Right lobe of liver (tissue), 6 donors: ENCODE measurements at regions not wholly inside any gene's neighbourhood (a gene's known extent, or its start where the extent isn't known, plus 50 kb on each side); places are given as distances from the start of the nearest gene placed in this dataset.

ENCODE experiments used
- ATAC-seq, 4 donors: fragments of 200-7000 bp; cut with Tn5 transposase; one replicate each; pipeline ENCODE4 v1.9.1; 2020; ENCODE audit warnings: mild to moderate bottlenecking in 4 of 4, moderate library complexity in 4 of 4
- DNase-seq, 3 donors: peaks; one replicate each; pipeline ENCODE4 v3.0.0-alpha.2; 2020
- H3K27ac ChIP-seq, 3 donors: fragments of 200-600 bp; one replicate each; pipeline ENCODE4 v1.8.0; 2022
- H3K27me3 ChIP-seq, 2 donors: fragments of 200-600 bp; one replicate each; pipeline ENCODE4 v1.8.0; 2022
- H3K36me3 ChIP-seq, 4 donors: fragments of 200-600 bp; sonication (generic) in 1 of 4; one replicate each; pipeline versions ENCODE4 v1.5.1 to v1.8.0; 2017 to 2022; ENCODE audit warnings: control low read depth in 1 of 4
- H3K4me1 ChIP-seq, 4 donors: fragments of 200-600 bp; sonication (generic) in 1 of 4; one replicate each; pipeline versions ENCODE4 v1.5.1 to v1.8.0; 2017 to 2022; ENCODE audit warnings: control low read depth in 1 of 4
- H3K4me3 ChIP-seq, 3 donors: fragments of 200-600 bp; one replicate each; pipeline ENCODE4 v1.8.0; 2022
- H3K9me3 ChIP-seq, 4 donors: fragments of 200-600 bp; sonication (generic) in 1 of 4; one replicate each; pipeline versions ENCODE4 v1.5.1 to v1.8.0; 2017 to 2022; ENCODE audit warnings: control low read depth in 1 of 4
- CTCF ChIP-seq, 4 donors: fragments of 200-600 bp in 3 of 4; fragments of 450-650 bp in 1 of 4; IDR thresholded peaks; one replicate each; pipeline versions ENCODE4 v1.5.1 to v1.8.0; 2016 to 2022; ENCODE audit warnings: antibody characterized with exemption in 4 of 4, mild to moderate bottlenecking in 2 of 4
- POLR2A ChIP-seq: fragments of 450-650 bp; IDR thresholded peaks from one replicate; pipeline ENCODE4 v1.6.1; 2017; ENCODE audit warnings: antibody characterized with exemption, mild to moderate bottlenecking
- WGBS: methylation state at CpG from one replicate; pipeline ENCODE4 v1.1.6; 2018; ENCODE audit warnings: low coverage, low lambda C conversion rate; ENCODE audit not compliant: insufficient coverage; ENCODE audit errors: missing lambda C conversion rate; 5-methylcytosine and 5-hydroxymethylcytosine counted together
- intact Hi-C, 2 donors: fragments of 100-400 bp; cut with DNase I; formaldehyde crosslinking; loops; one replicate each; pipeline versions ENCODE4 v1.11.2 to v1.14.1; 2022
- donor health status: DM: no; HTN: yes; CAD: no.
- donor health status: DM: no; HTN: no; CAD: no.
- donor health status: DM: no; HTN: no; CAD: no.
- donor health status: DM: no; HTN: yes; CAD: no.
- donor health status: DM: no; HTN: yes; CAD: no.

GRCh38 chr6:169385237-169385880 is 131.7 kb upstream of the THBS2 start:
- TF ChIP-seq CTCF (IDR thresholded peaks at IDR 0.05) (no peak), POLR2A (no peak)
- Histone ChIP-seq H3K27me3 (no peaks in the 10 kb centered on the region), H3K4me1 (no peaks in the 10 kb centered on the region), H3K4me3 (no peak overlapping the region), H3K9me3 (no peaks in the 10 kb centered on the region), H3K36me3 (no peaks in the 10 kb centered on the region), H3K27ac (no peak overlapping the region)
- 76% methylated on average over 9 of the region's 9 CpGs for WGBS
- DNase-seq (no peak), ATAC-seq (no peak)
- intact Hi-C loops = no loop called here

- Histone ChIP-seq H3K4me3 (no peak overlapping the region), H3K4me1 (no peaks in the 10 kb centered on the region), H3K27me3 (no peaks in the 10 kb centered on the region), H3K27ac (no peak overlapping the region), H3K9me3 (no peaks in the 10 kb centered on the region), H3K36me3 (no peaks in the 10 kb centered on the region)
- intact Hi-C loops = no loop called here
- WGBS = 60% methylated on average over 5 of the region's 7 CpGs
- no peak for DNase-seq
- no peak for ATAC-seq
- TF ChIP-seq CTCF (IDR thresholded peaks at IDR 0.05) = no peak
- TF ChIP-seq POLR2A = no peak
These were observed 130.6 kb upstream of the THBS2 start for GRCh38 chr6:169384291-169384690.

GRCh38 chr6:169383265-169383664 is 129.6 kb upstream of the THBS2 start:
- 31% methylated on average over 6 of the region's 6 CpGs for WGBS
- intact Hi-C loops = no loop called here
- Histone ChIP-seq H3K4me3 (no peak overlapping the region), H3K4me1 (no peaks in the 10 kb centered on the region), H3K27me3 (no peaks in the 10 kb centered on the region), H3K36me3 (no peaks in the 10 kb centered on the region), H3K9me3 (no peaks in the 10 kb centered on the region), H3K27ac (no peak overlapping the region)
- DNase-seq (no peak), ATAC-seq (no peak)
- TF ChIP-seq CTCF (IDR thresholded peaks at IDR 0.05) = no peak

GRCh38 chr6:169382735-169383134 is 129.1 kb upstream of the THBS2 start:
- Histone ChIP-seq H3K4me1 (no peaks in the 10 kb centered on the region), H3K27ac (no peak overlapping the region), H3K27me3 (no peaks in the 10 kb centered on the region), H3K9me3 (no peaks in the 10 kb centered on the region), H3K36me3 (no peaks in the 10 kb centered on the region), H3K4me3 (no peak overlapping the region)
- TF ChIP-seq POLR2A (no peak), CTCF (IDR thresholded peaks at IDR 0.05) (no peak)
- ATAC-seq (no peak), DNase-seq (no peak)
- intact Hi-C loops = no loop called here
- WGBS = no CpG with 5 or more reads among the region's 1 CpG

GRCh38 chr6:169381988-169382387 is 128.3 kb upstream of the THBS2 start:
- ATAC-seq = no peak
- 61% methylated on average over 3 of the region's 6 CpGs for WGBS
- H3K4me3 ChIP-seq = no peak overlapping the region
- TF ChIP-seq POLR2A (no peak), CTCF (IDR thresholded peaks at IDR 0.05) (no peak)
- no peaks in the 10 kb centered on the region for H3K4me1 ChIP-seq
- no peak overlapping the region for H3K27ac ChIP-seq
- no peaks in the 10 kb centered on the region for H3K27me3 ChIP-seq
- H3K9me3 ChIP-seq = no peaks in the 10 kb centered on the region
- intact Hi-C loops = no loop called here
- DNase-seq = no peak
- no peaks in the 10 kb centered on the region for H3K36me3 ChIP-seq
